HG02642 (cell line): ENCODE measurements at regions not wholly inside any gene's neighbourhood (a gene's known extent, or its start where the extent isn't known, plus 50 kb on each side); places are given as distances from the start of the nearest gene placed in this dataset.

Experiments
- ATAC-seq: cut with Tn5 transposase; IDR thresholded peaks from one replicate; pipeline ENCODE4 v1.9.1; 2021; ENCODE audit warnings: mild to moderate bottlenecking; ENCODE audit not compliant: unreplicated experiment, poor library complexity

- ATAC-seq = no peak
Observed at GRCh38 chr3:162489853-162490252, 993.2 kb downstream of the OTOL1 start.

- no peak for ATAC-seq
Observed at GRCh38 chr3:162491952-162492351, 995.3 kb downstream of the OTOL1 start.

- no peak for ATAC-seq
Observed at GRCh38 chr3:162492446-162493081, 996.0 kb downstream of the OTOL1 start.

- no peak for ATAC-seq
Observed at GRCh38 chr3:162498626-162499025, 1002.0 kb downstream of the OTOL1 start.

GRCh38 chr3:162507397-162507796 lies 1010.8 kb downstream of the OTOL1 start:
- ATAC-seq = no peak

- no peak for ATAC-seq
Observed at GRCh38 chr3:162512488-162512887, 1015.9 kb downstream of the OTOL1 start.

GRCh38 chr3:162517110-162517509 lies 1020.5 kb downstream of the OTOL1 start:
- ATAC-seq = no peak

- ATAC-seq = no peak
Observed at GRCh38 chr3:162521669-162522068, 1025.1 kb downstream of the OTOL1 start.

- ATAC-seq = no peak
Observed at GRCh38 chr3:162525066-162525742, 1028.6 kb downstream of the OTOL1 start.

- ATAC-seq = no peak
Observed at GRCh38 chr3:162525771-162526170, 1029.2 kb downstream of the OTOL1 start.

GRCh38 chr3:162534431-162534830 lies 1037.8 kb downstream of the OTOL1 start:
- ATAC-seq = no peak

GRCh38 chr3:162538491-162538890 lies 1041.9 kb downstream of the OTOL1 start:
- no peak for ATAC-seq

GRCh38 chr3:162538906-162539305 lies 1042.3 kb downstream of the OTOL1 start:
- ATAC-seq = no peak

- no peak for ATAC-seq
Observed at GRCh38 chr3:162540421-162540820, 1043.8 kb downstream of the OTOL1 start.

- ATAC-seq = no peak
Observed at GRCh38 chr3:162541923-162542322, 1045.3 kb downstream of the OTOL1 start.

GRCh38 chr3:162544246-162544645 lies 1047.6 kb downstream of the OTOL1 start:
- ATAC-seq = no peak

- ATAC-seq = no peak
Observed at GRCh38 chr3:162546910-162547309, 1050.3 kb downstream of the OTOL1 start.

GRCh38 chr3:162547321-162547720 lies 1050.7 kb downstream of the OTOL1 start:
- no peak for ATAC-seq

- no peak for ATAC-seq
Observed at GRCh38 chr3:162555761-162556160, 1059.2 kb downstream of the OTOL1 start.

GRCh38 chr3:162558016-162558415 lies 1061.4 kb downstream of the OTOL1 start:
- no peak for ATAC-seq

- ATAC-seq = no peak
Observed at GRCh38 chr3:162568706-162569105, 1072.1 kb downstream of the OTOL1 start.

- ATAC-seq = no peak
Observed at GRCh38 chr3:162569314-162569713, 1072.7 kb downstream of the OTOL1 start.
